ENCODE measurements at regions not wholly inside any gene's neighbourhood (a gene's known extent, or its start where the extent isn't known, plus 50 kb on each side); places are given as distances from the start of the nearest gene placed in this dataset.

DNA sequence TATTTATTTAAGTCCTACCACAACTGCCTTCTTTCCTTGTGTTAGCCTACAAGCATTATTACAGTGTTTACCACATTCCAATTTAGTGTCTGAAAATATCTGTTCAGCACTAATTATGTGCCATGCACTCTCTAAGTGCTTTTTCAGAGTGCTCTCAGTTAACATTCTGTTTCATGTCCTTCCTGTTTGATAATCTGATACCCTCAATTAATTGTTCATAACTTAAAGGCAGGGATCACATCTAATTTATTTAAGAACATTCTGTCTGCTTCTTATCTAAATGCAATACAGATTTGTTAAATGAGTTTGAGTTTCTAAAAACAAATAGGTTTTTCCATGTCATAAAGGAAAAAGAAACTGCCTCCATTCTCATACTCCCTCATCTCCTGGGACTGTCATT, 649.6 kb upstream of the ATXN8OS start:
- H3K4me1 ChIP-seq (ENCODE audit: control insufficient read depth in 4 of 4, insufficient read depth in 4 of 4, low read length in 3 of 4) = no peaks in the 10 kb centered on the region

DNA sequence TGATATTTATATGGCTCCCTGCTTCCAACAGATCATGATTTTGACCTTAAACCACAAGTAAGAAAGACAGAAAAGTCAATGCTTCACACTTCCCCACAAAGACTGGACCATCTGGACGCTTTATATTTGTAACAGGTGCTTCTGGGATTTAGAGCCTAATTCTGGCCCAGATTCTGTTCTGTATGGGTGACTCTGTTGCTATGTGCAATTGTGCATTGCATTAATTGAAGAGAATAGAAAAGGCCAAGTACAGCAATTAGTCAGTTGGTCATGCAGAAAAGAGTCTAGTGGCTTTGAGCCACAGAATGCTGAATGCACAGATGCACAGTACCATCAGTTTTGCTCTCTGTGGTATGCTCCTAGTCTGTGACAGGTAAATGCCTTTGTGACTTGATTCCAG, 657.4 kb upstream of the ATXN8OS start:
- TF ChIP-seq, protein P1, sequence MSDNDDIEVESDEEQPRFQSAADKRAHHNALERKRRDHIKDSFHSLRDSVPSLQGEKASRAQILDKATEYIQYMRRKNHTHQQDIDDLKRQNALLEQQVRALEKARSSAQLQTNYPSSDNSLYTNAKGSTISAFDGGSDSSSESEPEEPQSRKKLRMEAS (IDR thresholded peaks at IDR 0.05) = no peak
- TF ChIP-seq GABPA (IDR thresholded peaks at IDR 0.05 in 1 of 2, conservative IDR thresholded peaks at IDR 0.05 in 1 of 2) (no peak), EGR1 (IDR thresholded peaks at IDR 0.05; ENCODE audit: low read depth in 2 of 2) (no peak)
- Histone ChIP-seq H3K4me1 (ENCODE audit: control insufficient read depth in 4 of 4, insufficient read depth in 4 of 4, low read length in 3 of 4) (no peaks in the 10 kb centered on the region), H3K27me3 (ENCODE audit: control insufficient read depth in 4 of 4, insufficient read depth in 4 of 4, low read length in 3 of 4) (no peaks in the 10 kb centered on the region), H3K36me3 (ENCODE audit: control insufficient read depth in 4 of 4, insufficient read depth in 3 of 4, low read depth in 1 of 4, low read length in 3 of 4) (no peaks in the 10 kb centered on the region), H3K9ac (ENCODE audit: low read depth in 1 of 2, low read length in 2 of 2) (no peak overlapping the region), H3K27ac (ENCODE audit: low read depth in 1 of 2, low read length in 2 of 2) (no peak overlapping the region), H3K9me3 (ENCODE audit: control insufficient read depth in 4 of 4, low read length in 3 of 4) (no peaks in the 10 kb centered on the region), H3K4me3 (ENCODE audit: low read depth in 1 of 3, low read length in 3 of 3) (no peak overlapping the region)
- WGBS = 70% methylated on average over 1 of the region's 1 CpG
- DNase-seq (ENCODE audit: low spot score) = no peak

More for the DNA sequence above, 649.6 kb upstream of the ATXN8OS start:
- no peak overlapping the region for H3K4me3 ChIP-seq (ENCODE audit: low read depth in 1 of 3, low read length in 3 of 3)
- H3K27ac ChIP-seq (ENCODE audit: low read depth in 1 of 2, low read length in 2 of 2) = no peak overlapping the region
- no peak overlapping the region for H3K9ac ChIP-seq (ENCODE audit: low read depth in 1 of 2, low read length in 2 of 2)
- H3K36me3 ChIP-seq (ENCODE audit: control insufficient read depth in 4 of 4, insufficient read depth in 3 of 4, low read depth in 1 of 4, low read length in 3 of 4) = no peaks in the 10 kb centered on the region
- H3K9me3 ChIP-seq (ENCODE audit: control insufficient read depth in 4 of 4, low read length in 3 of 4) = no peaks in the 10 kb centered on the region
- no peak for DNase-seq (ENCODE audit: low spot score)
- H3K27me3 ChIP-seq (ENCODE audit: control insufficient read depth in 4 of 4, insufficient read depth in 4 of 4, low read length in 3 of 4) = no peaks in the 10 kb centered on the region
- TF ChIP-seq, protein P2, sequence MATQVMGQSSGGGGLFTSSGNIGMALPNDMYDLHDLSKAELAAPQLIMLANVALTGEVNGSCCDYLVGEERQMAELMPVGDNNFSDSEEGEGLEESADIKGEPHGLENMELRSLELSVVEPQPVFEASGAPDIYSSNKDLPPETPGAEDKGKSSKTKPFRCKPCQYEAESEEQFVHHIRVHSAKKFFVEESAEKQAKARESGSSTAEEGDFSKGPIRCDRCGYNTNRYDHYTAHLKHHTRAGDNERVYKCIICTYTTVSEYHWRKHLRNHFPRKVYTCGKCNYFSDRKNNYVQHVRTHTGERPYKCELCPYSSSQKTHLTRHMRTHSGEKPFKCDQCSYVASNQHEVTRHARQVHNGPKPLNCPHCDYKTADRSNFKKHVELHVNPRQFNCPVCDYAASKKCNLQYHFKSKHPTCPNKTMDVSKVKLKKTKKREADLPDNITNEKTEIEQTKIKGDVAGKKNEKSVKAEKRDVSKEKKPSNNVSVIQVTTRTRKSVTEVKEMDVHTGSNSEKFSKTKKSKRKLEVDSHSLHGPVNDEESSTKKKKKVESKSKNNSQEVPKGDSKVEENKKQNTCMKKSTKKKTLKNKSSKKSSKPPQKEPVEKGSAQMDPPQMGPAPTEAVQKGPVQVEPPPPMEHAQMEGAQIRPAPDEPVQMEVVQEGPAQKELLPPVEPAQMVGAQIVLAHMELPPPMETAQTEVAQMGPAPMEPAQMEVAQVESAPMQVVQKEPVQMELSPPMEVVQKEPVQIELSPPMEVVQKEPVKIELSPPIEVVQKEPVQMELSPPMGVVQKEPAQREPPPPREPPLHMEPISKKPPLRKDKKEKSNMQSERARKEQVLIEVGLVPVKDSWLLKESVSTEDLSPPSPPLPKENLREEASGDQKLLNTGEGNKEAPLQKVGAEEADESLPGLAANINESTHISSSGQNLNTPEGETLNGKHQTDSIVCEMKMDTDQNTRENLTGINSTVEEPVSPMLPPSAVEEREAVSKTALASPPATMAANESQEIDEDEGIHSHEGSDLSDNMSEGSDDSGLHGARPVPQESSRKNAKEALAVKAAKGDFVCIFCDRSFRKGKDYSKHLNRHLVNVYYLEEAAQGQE (IDR thresholded peaks at IDR 0.05) = no peak

DNA sequence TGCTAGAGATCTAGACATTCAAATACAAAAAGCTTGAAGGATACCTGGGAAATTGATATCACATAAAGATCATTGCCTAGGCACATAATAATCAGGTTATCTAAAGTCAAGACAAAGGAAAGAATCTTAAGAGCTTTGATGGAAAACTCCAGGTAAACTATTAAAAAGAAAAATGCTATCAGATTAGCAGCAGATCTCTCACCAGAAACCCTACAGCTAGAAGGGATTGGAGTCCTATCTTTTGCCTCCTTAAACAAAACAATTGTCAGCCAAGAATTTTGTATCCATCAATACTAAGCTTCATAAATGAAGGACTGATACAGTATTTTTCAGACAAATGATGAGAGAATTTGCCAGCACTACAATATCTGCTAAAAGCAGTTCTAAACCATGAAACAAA, 682.4 kb upstream of the ATXN8OS start:
- DNase-seq (ENCODE audit: low spot score) = no peak
- Histone ChIP-seq H3K27ac (ENCODE audit: low read depth in 1 of 2, low read length in 2 of 2) (no peak overlapping the region), H3K9ac (ENCODE audit: low read depth in 1 of 2, low read length in 2 of 2) (no peak overlapping the region), H3K4me1 (ENCODE audit: control insufficient read depth in 4 of 4, insufficient read depth in 4 of 4, low read length in 3 of 4) (no peaks in the 10 kb centered on the region), H3K36me3 (ENCODE audit: control insufficient read depth in 4 of 4, insufficient read depth in 3 of 4, low read depth in 1 of 4, low read length in 3 of 4) (no peaks in the 10 kb centered on the region), H3K27me3 (ENCODE audit: control insufficient read depth in 4 of 4, insufficient read depth in 4 of 4, low read length in 3 of 4) (no peaks in the 10 kb centered on the region), H3K9me3 (ENCODE audit: control insufficient read depth in 4 of 4, low read length in 3 of 4) (peaks cover 0 to 9% (median 4%) of the 10 kb centered on the region in 4 donors), H3K4me3 (ENCODE audit: low read depth in 1 of 3, low read length in 3 of 3) (no peak overlapping the region)
- TF ChIP-seq SP1 (IDR thresholded peaks at IDR 0.05) = no peak
- TF ChIP-seq, protein P3, sequence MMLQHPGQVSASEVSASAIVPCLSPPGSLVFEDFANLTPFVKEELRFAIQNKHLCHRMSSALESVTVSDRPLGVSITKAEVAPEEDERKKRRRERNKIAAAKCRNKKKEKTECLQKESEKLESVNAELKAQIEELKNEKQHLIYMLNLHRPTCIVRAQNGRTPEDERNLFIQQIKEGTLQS (IDR thresholded peaks at IDR 0.05) = no peak
- TF ChIP-seq GABPA (IDR thresholded peaks at IDR 0.05 in 1 of 2, conservative IDR thresholded peaks at IDR 0.05 in 1 of 2) = no peak
- TF ChIP-seq NR2F2 (IDR thresholded peaks at IDR 0.05) = no peak
- TF ChIP-seq RAD21 (IDR thresholded peaks at IDR 0.05) = no peak
- TF ChIP-seq, protein P4, sequence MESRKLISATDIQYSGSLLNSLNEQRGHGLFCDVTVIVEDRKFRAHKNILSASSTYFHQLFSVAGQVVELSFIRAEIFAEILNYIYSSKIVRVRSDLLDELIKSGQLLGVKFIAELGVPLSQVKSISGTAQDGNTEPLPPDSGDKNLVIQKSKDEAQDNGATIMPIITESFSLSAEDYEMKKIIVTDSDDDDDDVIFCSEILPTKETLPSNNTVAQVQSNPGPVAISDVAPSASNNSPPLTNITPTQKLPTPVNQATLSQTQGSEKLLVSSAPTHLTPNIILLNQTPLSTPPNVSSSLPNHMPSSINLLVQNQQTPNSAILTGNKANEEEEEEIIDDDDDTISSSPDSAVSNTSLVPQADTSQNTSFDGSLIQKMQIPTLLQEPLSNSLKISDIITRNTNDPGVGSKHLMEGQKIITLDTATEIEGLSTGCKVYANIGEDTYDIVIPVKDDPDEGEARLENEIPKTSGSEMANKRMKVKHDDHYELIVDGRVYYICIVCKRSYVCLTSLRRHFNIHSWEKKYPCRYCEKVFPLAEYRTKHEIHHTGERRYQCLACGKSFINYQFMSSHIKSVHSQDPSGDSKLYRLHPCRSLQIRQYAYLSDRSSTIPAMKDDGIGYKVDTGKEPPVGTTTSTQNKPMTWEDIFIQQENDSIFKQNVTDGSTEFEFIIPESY (IDR thresholded peaks at IDR 0.05) = no peak
- TF ChIP-seq FOXA2 (IDR thresholded peaks at IDR 0.05) = no peak
- no peak for TF ChIP-seq FOXA1 (IDR thresholded peaks at IDR 0.05)
